ENCODE measurements at regions not wholly inside any gene's neighbourhood (a gene's known extent, or its start where the extent isn't known, plus 50 kb on each side); places are given as distances from the start of the nearest gene placed in this dataset.

DNA sequence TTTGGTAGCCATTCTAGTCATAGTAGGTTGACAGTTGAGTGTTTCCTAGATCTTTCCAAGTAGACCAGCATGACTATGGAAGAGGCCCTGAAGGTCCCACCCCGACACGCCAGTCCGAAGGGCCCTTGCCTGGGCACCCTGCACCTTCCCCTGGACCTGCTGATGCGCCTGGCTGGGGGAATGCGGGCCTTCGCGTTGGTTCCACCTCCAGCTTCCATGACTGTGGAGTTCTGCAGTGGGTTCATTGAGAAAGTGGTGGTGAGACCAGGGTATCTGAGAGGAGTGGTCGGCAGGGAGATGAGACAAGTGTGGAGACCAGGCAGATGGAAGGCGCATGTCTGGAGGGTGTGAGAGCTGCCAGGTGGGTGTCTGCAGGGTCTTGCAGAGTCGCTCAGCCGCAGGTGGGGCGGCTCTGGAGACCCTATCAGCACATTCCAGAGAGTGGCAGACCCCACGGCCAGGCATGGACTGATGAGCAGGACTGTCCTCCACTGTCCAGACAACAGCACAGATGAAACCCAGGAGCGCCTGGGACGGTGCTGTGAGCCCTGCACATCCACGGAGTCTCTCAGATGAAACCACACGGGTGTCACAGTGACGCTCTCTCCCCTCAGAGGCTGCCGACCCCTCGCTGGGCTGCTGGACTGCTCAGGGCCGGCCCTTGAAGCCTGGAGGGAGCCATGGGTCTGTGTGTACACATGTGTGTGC, 182.5 kb upstream of the HDAC4 start:
- TF ChIP-seq, protein P1, sequence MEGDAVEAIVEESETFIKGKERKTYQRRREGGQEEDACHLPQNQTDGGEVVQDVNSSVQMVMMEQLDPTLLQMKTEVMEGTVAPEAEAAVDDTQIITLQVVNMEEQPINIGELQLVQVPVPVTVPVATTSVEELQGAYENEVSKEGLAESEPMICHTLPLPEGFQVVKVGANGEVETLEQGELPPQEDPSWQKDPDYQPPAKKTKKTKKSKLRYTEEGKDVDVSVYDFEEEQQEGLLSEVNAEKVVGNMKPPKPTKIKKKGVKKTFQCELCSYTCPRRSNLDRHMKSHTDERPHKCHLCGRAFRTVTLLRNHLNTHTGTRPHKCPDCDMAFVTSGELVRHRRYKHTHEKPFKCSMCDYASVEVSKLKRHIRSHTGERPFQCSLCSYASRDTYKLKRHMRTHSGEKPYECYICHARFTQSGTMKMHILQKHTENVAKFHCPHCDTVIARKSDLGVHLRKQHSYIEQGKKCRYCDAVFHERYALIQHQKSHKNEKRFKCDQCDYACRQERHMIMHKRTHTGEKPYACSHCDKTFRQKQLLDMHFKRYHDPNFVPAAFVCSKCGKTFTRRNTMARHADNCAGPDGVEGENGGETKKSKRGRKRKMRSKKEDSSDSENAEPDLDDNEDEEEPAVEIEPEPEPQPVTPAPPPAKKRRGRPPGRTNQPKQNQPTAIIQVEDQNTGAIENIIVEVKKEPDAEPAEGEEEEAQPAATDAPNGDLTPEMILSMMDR (IDR thresholded peaks at IDR 0.05): no peak
- no peak for TF ChIP-seq POLR2AphosphoS5 (IDR thresholded peaks at IDR 0.05)

Measured in stomach (tissue), 4 donors.